Loucy (cell line): ENCODE measurements at regions not wholly inside any gene's neighbourhood (a gene's known extent, or its start where the extent isn't known, plus 50 kb on each side); places are given as distances from the start of the nearest gene placed in this dataset.

ENCODE experiments used
- CTCF ChIP-seq: fragments of 200-600 bp; sonication (generic); conservative IDR thresholded peaks from 2 replicates; pipeline ENCODE4 v1.5.1; 2014; ENCODE audit warnings: mild to moderate bottlenecking, antibody characterized with exemption, low read length
- EZH2phosphoT487 ChIP-seq: fragments of 200-600 bp; IDR thresholded peaks from 2 replicates; pipeline ENCODE4 v1.6.1; 2018; ENCODE audit warnings: antibody characterized with exemption, mild to moderate bottlenecking, moderate library complexity, borderline replicate concordance

GRCh38 chr6:86070151-86070550, 427.5 kb upstream of the SYNCRIP start:
- TF ChIP-seq CTCF (no peak), EZH2phosphoT487 (no peak)
